NCI-H748 (cell line): ENCODE measurements at regions not wholly inside any gene's neighbourhood (a gene's known extent, or its start where the extent isn't known, plus 50 kb on each side); places are given as distances from the start of the nearest gene placed in this dataset.
A peak's percentile ranks its signal among the peaks of the same experiment; 100 is the strongest.
"Not testable (repeated sequence)": the region's sequence is repeated elsewhere in the genome, so short reads cannot be mapped to it uniquely, and the experiment has no call there.

ENCODE experiments used
- DNase-seq: peaks from one replicate; lab custom pipeline; 2025; ENCODE audit not compliant: unreplicated experiment; lab: John Stamatoyannopoulos, UW

DNA sequence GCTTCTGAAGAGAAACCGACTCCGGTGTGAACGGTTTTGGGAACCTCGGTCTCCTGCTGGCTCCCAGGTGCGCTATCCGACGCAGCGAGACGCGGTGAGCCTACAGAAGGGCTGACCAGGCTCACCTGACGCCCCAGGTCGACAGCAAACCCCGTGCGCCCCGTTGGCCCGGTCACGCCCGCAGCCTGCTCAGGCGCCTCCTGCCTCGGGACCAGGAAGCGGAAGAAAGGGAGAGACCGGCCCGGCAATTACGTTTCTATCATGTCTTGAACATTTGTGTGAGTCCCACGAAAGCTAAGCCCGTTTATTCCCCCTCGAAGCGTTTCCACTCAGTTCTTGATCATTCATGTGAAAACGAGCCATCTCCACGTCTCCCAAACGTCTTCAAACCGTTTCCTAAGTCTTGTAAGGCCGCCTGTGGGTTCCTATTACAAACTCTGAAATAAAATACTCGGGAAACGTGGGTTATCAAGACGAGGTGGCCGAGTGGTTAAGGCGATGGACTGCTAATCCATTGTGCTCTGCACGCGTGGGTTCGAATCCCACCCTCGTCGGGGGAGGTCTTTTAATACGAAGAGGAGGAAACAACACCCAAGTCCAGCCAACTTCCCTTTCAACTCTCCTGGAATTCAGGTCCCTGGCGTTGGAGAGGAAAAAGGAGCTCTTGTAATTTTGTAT, 150.5 kb upstream of the PRSS16 start:
- no peak for DNase-seq

DNA sequence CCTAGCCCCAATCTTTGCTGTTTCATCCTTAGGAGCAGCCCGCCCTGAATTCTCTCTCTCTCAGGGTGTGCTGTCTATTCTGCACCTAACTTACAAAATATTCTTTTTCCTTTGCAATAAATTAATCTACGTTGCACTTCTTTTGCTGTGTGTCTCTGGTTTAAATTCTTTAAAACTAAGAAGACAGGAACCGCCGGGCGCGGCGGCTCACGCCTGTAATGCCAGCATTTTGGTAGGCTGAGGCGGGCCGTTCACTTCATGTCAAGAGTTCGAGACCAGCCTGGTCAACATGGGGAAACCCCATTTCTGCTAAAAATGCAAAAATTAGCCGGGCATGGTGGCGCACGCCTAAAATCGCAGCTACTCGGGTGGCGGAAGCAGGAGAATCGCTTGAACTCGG, 148.5 kb upstream of the PRSS16 start:
- DNase-seq = no peak

DNA sequence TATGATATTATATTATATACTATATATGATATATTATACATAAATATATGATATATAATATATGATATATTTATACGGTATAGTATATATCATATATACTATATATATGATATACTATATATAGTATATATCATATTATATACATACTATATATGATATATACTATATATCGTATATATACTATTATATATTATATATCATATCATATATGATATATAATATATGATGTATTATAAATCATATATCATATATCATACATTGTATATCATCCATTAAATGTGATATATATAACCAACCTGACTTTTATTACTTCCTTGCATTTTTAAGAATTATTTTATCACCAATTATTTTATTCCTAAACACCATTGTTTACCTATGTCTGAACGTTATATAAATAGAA, 146.6 kb upstream of the PRSS16 start:
- DNase-seq = no peak

DNA sequence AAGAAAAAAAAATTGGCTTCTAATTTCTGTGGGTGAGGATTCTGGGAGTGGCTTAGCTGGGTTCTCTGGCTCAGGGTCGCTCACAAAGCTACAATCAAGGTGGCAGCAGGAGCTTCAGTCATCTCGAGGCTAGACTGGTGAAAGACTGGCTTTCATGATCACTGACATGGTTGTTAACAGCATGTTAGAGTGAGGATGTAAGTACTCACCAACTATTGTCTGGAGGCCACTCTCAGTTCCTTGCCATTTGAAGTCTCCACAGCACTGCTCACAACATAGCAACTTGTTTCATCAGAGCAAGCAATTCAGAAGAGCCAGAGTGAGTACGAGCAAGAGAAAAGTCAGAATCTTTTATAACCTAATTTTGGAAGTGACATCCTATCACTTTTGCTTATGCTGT, 145.7 kb upstream of the PRSS16 start:
- no peak for DNase-seq

DNA sequence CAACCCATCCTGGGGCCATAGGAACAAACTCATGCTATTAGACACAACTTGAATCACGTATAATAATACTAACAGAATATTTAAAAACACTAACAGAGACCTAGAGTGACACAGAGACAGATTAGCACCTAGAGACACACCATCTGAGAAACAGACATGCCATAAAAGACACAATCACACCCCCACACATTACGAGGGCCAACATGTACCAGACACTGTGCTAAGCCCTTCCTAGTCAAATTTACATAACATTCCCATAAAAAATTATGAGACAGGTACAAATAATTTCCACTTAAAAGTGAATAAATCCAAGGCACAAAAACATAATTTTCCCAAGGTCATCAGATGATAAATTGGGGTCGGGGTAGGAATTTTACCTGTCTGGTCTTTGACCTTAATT, 141.1 kb upstream of the PRSS16 start:
- no peak for DNase-seq

DNA sequence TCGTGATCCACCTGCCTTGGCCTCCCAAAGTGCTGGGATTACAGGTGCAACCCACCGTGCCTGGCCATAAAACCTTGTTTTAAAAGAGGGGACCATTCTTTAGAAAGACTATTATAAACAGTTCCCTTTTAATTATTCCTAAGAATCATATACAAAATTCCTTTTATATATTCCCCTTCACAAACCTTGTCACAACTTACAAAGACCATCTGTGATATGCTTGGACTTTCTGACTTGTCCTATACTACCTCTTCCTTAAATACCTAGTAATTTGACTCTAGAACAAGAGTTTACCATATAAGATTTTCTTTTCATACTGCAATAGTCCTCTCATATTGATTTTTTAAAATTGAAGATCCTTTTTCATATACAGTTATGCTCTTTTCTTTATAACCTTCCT, 135.8 kb upstream of the PRSS16 start:
- DNase-seq = peak; percentile 13

DNA sequence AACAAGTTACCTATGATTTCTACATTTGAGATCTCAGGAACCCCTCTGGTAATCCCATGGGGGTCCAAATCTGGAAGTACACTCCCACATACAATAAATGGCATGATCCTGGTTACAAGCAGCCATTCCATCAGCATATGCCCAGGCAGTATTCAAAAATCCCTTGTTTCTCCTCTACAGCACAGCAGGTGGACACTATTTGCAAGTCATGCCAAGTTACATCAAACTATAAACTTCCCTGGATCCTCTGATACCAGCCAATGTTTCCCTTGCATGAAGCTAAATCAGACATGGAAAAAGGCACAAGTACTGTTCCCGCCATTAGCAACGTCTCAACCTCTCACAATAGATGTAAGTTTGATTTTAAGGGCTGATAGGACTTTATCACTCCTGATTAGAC, 134.5 kb upstream of the PRSS16 start:
- no peak for DNase-seq

DNA sequence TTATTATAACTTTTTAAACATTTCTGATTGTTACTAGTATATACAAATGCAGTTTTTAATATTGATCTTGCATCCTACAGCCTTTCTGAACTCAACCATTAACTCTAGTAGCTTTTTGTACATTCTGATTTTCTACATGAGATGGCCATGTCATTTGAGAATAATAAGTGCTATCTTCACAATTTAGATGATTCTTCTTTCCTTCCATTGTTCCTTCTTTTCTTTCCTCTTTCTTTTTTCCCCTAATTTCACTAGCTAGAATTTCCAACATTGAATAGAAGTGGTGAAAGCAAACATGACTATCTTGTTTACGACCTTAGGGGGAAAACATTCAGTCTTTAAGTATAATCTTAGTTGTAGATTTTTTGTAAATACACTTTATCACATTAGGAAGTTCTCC, 128.2 kb upstream of the PRSS16 start:
- no peak for DNase-seq

DNA sequence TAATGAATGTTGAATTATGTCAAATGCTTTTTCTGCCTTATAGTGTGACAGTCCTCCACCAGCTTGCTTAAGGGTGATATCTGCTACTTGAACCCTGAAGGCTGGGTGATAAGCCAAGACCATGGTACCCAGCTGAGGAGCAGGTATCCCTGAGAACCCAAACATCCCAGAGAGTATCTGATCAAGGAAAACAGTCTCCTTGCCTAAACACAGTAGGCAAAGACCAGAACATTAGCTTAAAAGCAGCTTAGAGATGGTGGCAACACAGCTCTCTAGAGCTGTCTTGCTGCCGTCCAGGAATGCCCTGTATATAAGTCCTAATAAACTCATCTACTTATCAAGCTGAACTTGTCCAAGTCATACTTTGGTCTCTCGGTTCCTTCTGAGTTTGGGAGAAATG, 127.7 kb upstream of the PRSS16 start:
- DNase-seq = no peak

DNA sequence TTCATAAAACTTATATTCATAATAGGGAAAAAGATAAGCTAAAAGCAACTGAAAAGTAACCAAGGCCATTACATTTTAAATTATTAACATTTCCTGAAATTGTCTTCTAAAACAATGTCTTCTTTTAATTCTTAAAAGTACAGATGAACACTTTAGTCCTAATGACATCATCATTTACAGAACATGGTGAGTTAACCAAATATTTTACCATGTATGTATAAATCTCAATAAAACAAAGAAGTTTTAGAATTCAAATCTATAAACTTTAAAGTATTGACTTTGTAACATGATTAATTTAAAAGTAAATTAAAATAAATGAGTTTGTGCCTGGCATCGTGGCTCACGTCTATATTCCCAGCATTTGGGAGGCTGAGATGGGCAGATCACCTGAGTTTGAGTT, 125.9 kb upstream of the PRSS16 start:
- DNase-seq = no peak

DNA sequence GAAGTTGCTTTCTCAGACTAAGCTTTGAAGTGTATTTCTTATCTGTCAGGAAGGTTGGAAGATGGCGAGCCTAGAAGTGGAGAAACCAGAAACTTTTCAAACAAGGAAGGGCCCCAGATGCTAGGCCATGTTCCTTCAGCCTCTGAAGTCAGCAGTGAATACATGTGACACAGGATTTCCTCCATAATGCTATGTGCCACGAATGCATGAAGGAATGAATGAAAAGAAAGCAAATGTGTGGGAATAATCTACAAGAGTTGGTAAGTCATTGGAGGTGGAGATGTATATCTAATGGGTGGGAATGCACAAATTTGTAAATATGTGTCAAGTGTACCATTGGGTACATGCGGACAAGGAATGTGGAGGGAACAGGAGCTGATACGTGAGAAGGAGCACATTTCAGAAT, 123.2 kb upstream of the PRSS16 start:
- no peak for DNase-seq

DNA sequence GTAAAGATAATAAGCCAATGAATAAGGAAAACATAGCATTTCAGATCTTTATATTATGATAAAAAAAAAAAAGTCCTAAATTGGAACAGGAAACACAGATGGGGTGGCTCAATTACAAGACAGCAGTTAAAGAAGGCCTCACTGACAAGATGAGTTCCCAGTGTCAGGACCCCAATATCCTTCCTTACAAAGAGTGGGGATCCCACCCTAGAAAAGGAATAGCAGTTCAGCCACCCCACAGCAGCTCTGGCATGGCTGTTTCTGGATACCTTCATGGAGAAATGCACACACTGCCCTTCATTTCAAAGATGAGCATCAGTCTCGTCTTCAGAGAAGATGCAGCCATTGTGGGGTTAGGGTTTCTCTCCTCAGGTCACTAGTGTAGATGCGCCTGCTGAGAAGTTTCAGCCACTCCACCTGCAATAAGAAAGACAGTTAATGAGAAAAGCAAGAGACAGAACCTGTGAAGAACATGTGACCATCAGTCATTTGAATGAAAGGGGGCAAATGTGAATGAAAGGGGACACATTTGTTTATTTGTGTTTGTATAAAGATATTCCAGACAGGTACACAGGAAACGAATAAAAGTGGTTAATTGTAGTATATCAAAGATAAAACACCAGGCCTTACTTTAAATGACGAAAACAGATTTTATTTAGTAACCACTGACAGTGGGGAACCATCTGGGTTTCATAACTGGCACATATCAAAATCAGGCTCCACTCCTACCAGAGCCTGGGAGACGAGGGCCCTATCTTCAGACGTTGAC, 121.3 kb upstream of the PRSS16 start:
- DNase-seq = no peak

DNA sequence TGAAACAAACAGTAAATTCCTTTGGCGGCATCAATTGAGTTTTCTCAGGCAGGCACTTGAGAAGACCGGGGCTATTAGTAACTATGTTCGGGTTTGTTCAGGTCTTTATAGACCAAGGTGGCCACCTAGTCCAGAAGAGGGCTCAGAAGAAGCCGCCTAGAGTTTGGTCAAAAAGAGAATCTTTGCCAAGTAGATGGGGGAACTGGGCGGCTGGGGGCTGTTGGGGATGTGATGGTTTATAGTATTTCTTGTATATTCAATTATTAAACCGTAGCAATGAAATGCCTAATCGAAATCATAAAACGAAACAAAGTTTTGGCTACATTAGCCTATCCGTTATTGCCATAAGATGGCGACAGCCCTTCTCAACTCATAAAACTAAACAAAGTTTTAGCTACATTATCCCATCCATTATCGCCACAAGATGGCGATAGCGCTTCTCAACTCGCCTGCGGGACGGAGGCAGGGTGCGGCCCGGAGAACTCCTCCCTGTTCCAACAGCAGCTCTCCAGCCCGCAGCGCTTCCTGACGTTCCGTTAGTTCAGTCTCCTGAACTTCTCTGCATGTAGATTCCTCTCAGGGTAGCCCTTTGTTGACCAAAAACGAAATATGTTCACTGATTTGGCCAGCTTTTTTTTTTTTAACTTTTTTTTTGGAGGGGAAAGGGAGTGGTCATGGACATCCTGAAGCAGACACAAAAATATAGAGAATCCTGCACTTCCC, 120.5 kb upstream of the PRSS16 start:
- peak; percentile 51 for DNase-seq

DNA sequence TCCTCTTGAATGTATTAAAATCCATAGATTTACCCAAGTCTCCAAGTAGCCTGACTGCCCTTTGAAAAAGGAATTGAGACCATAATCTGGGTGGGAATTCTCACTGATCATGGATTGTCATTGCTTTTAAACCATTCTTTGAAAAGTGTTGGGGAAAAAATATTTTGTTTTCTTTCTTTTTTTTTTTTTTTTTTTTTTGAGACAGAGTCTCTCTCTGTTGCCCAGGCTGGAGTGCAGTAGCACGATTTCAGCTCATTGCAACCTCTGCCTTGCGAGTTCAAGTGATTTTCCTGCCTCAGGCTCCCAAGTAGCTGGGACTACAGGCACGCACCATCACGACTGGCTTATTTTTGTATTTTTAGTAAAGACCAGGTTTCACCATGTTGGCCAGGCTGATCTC, 119.6 kb upstream of the PRSS16 start:
- DNase-seq = not testable (repeated sequence)

DNA sequence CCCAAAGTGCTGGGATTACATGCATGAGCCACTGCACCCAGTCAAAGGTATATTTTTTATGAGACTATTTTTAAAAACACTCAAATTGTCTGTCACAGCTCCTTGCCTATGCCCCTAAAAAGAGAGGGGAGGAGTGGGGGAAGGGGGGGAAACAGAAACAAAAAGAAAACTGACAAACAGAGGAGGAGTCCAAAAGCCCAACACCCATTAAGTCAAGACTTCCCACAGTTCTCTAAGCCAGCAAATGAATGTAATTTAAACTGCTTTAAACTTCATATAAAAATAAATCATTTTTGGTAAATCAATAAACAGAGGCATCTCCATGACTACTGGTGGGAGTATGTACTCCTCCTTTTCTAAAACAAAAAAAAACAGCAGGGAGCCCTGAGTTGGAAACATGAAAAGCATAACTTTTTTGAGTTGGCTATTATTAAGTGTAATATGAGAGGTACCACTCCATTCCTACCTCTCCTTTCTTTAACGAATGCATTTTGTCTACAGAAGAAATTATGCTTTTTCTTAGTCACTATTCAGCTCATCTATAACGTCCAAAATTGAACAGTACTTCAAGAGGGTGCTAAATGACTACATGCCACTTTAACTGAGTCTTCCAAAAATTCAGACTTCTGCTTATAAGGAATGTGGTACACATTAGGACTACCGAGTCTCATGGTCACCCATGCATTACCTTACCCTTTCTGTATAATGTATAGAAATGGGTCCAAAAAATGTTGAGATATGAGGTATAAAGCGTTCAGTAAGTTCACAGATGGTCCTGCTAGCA, 119.0 kb upstream of the PRSS16 start:
- peak; percentile 53 for DNase-seq

DNA sequence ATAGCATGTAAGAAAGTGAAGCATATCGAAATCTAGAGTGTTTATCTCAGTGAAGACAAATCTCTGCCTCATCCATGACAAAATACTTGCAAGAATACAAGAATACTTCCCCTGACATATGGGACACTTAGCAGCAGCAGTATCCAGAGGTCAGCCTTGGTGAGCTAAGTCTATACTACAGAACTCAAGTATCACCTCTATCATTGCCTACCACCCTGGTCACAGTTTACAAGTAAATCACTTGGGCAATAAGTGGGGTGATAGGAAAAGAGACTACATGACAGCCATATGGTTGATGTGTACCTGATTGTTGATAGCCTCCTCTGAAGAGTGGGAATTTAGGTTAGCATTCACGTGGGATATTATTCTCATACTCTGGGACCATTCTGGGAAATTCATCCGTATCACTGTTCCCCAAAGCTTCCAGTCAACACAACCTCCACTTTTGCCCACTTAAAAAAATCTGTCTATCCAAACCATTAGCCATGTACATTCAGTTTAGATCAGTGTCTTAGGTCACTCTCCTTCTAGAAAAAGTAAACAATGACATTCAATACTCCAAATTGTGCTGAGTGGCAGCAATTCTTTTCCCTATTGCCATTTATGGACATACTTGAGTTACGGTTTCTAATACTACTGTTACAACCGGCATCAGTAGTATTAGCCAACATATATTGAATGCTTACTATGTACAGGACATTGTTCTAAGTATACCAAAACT, 118.2 kb upstream of the PRSS16 start:
- DNase-seq = peak; percentile 88

DNA sequence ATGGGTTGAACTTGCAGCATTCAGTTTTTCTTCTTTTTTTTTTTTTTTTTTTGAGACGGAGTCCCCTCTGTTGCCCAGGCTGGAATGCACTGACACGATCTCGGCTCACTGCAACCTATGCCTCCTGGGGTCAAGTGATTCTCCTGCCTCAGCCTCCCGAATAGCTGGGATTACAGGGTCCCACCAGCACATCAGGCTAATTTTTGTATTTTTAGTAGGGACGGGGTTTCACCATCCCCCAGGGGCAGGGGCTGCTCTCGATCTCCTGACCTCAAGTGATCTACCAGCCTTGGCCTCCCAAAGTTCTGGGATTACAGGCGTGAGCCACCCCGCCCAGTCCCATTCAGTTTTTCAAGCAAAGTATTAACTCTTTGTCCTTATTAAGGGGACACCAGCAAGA, 117.6 kb upstream of the PRSS16 start:
- DNase-seq = no peak

DNA sequence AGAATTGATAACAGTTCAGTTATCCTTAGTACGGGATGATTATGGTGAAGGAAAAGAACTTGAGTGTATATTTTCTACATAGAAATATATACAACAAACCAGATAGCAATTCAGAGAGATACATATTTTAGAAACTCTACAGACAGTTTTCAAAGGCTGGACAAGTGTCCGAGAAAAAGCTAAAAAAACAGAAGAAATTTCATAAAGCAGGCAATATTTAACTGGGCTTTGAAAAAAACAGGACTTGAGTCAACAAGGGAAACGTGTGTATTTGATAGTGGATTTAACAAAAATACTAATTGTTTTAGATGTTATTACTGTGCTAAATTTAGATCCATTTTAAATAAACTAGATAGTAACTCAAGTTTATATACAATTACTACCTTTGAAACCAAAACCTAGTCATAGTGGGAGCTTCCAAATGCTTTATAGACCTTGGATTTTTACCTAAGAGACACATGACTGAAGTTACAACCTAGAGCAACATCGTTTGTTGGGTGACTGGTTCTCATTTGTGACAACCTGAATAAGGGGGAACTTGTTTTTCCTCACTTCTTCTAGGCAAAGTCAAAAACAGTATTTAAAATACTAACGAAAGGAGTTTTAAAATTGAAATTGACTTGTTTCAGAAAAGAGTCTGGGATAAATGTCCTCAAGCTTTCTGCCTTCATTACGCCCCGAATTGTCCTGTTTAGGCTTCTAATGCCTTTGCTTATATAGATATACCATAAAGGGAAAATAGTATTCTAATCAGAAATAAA, 116.7 kb upstream of the PRSS16 start:
- peak; percentile 52 for DNase-seq

DNA sequence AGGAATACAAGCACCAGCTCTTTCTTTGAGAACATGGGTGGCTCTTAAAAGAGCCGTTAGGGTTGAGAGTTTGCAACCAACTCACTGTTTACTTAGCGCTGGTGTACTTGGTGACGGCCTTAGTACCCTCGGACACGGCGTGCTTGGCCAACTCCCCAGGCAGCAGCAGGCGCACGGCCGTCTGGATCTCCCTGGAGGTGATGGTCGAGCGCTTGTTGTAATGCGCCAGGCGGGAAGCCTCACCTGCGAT, 115.3 kb upstream of the PRSS16 start:
- DNase-seq = not testable (repeated sequence)

DNA sequence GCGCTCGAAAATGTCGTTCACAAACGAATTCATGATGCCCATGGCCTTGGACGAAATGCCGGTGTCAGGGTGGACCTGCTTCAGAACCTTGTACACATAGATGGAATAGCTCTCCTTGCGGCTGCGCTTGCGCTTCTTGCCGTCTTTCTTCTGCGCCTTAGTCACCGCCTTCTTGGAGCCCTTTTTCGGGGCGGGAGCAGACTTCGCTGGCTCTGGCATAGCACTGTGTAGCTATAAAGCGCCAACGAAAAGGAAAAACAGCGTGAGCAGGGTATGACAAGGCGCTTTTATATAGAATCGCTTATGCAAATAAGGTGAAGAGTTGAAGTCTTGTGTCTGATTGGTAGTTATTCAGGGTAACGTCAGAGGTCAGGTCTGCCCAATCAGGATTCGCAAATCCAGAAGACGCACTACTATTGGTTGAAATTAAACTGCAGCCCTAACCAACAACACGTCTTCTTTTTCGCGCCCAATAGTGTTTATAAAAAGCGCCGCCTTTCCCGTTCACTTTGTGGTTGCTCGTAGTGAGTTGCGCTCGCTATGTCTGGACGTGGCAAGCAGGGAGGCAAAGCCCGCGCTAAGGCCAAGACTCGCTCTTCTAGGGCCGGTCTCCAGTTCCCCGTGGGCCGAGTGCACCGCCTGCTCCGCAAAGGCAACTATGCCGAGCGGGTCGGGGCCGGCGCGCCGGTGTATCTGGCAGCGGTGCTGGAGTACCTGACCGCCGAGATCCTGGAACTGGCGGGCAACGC, 114.8 kb upstream of the PRSS16 start:
- DNase-seq = peak; percentile 100
